Stomach (tissue), 8 donors: ENCODE measurements at regions not wholly inside any gene's neighbourhood (a gene's known extent, or its start where the extent isn't known, plus 50 kb on each side); places are given as distances from the start of the nearest gene placed in this dataset.

Source experiments
- DNase-seq, 2 donors: peaks; one replicate each; pipeline versions ENCODE4 v3.0.0 to v3.0.0-alpha.2; 2013 to 2019
- H3K27ac ChIP-seq, 5 donors: fragments of 200-600 bp in 4 of 5; sonication (generic) in 4 of 5; one replicate each; pipeline ENCODE4 v1.5.1; 2013 to 2019; ENCODE audit warnings: mild to moderate bottlenecking in 1 of 5, moderate library complexity in 1 of 5
- H3K27me3 ChIP-seq, 3 donors: fragments of 200-600 bp; sonication (generic); one replicate each; pipeline ENCODE4 v1.5.1; 2017 to 2019; ENCODE audit warnings: mixed run types in 1 of 3
- H3K36me3 ChIP-seq, 4 donors: fragments of 200-600 bp; sonication (generic); 1 replicate in 3 of 4; 2 replicates in 1 of 4; pipeline ENCODE4 v1.5.1; 2016 to 2019
- H3K4me1 ChIP-seq, 4 donors: fragments of 200-600 bp; sonication (generic); one replicate each; pipeline ENCODE4 v1.5.1; 2016 to 2019
- H3K4me3 ChIP-seq, 4 donors: fragments of 200-600 bp; sonication (generic) in 3 of 4; one replicate each; pipeline ENCODE4 v1.5.1; 2016 to 2019; ENCODE audit warnings: mild to moderate bottlenecking in 1 of 4
- H3K9me3 ChIP-seq, 4 donors: fragments of 200-600 bp; sonication (generic); one replicate each; pipeline ENCODE4 v1.5.1; 2016 to 2019
- CTCF ChIP-seq, 7 experiments: fragments of 450-650 bp in 4 of 7; fragments of 200-600 bp in 3 of 7; sonication (generic) in 3 of 7; IDR thresholded peaks; one replicate each; pipeline ENCODE4 v1.5.1; 2016 to 2019; ENCODE audit warnings: antibody characterized with exemption in 7 of 7, control low read depth in 2 of 7, mild to moderate bottlenecking in 1 of 7
- EP300 ChIP-seq: sonication (generic); formaldehyde crosslinking; IDR thresholded peaks from one replicate; pipeline ENCODE4 v1.6.1; 2017; ENCODE audit warnings: antibody characterized with exemption
- POLR2A ChIP-seq, 4 donors: fragments of 450-650 bp; IDR thresholded peaks; one replicate each; pipeline ENCODE4 v1.6.1; 2016; ENCODE audit warnings: antibody characterized with exemption in 4 of 4, control low read depth in 2 of 4, mild to moderate bottlenecking in 1 of 4, moderate library complexity in 1 of 4
- POLR2AphosphoS5 ChIP-seq, 3 donors: sonication (generic); formaldehyde crosslinking; IDR thresholded peaks; one replicate each; pipeline ENCODE4 v1.6.1; 2016; ENCODE audit warnings: antibody characterized with exemption in 3 of 3
- WGBS, 5 donors: extraction: QIAGEN DNeasy Blood & Tissue Kit in 3 of 5; methylation state at CpG; one replicate each; pipeline versions ENCODE4 v1.1.5 to v1.1.7; 2013 to 2018; 5-methylcytosine and 5-hydroxymethylcytosine counted together
- intact Hi-C: fragments of 100-400 bp; cut with DNase I; formaldehyde crosslinking; loops from one replicate; pipeline ENCODE4 v1.15.1; 2023; ENCODE audit warnings: low total_unique reads
- donor health status: healthy with polysubstance abuse.
- donor health status: Bipolar disorder and iron deficiency.
- donor health status: healthy.

- Histone ChIP-seq H3K4me3 (no peak overlapping the region), H3K9me3 (no peaks in the 10 kb centered on the region), H3K27ac (no peak overlapping the region)
These were observed 160.5 kb upstream of the CCDC54 start for GRCh38 chr3:107216711-107217110.

GRCh38 chr3:107217172-107217571 lies 160.1 kb upstream of the CCDC54 start:
- no peak for TF ChIP-seq EP300
- TF ChIP-seq CTCF (IDR thresholded peaks at IDR 0.05), result no peak
- no peak for TF ChIP-seq POLR2A (IDR thresholded peaks at IDR 0.05)
- no peak for TF ChIP-seq POLR2AphosphoS5 (IDR thresholded peaks at IDR 0.05)
- 83 to 88% (median 86%) methylated on average over 5 of the region's 5 CpGs for WGBS, 5 donors
- intact Hi-C loops, result no loop called here
- no peaks in the 10 kb centered on the region for H3K27me3 ChIP-seq
- no peaks in the 10 kb centered on the region for H3K9me3 ChIP-seq
- H3K4me3 ChIP-seq, result no peak overlapping the region
- DNase-seq, result no peak
- H3K4me1 ChIP-seq, result no peaks in the 10 kb centered on the region
- H3K36me3 ChIP-seq, result no peaks in the 10 kb centered on the region
- H3K27ac ChIP-seq, result no peak overlapping the region

More at GRCh38 chr3:107216711-107217110, 160.5 kb upstream of the CCDC54 start:
- H3K4me1 ChIP-seq, result no peaks in the 10 kb centered on the region
- no peak for DNase-seq
- intact Hi-C loops, result no loop called here
- TF ChIP-seq EP300, result no peak
- no peak for TF ChIP-seq POLR2A (IDR thresholded peaks at IDR 0.05)
- no peak for TF ChIP-seq CTCF (IDR thresholded peaks at IDR 0.05)
- no peak for TF ChIP-seq POLR2AphosphoS5 (IDR thresholded peaks at IDR 0.05)
- H3K36me3 ChIP-seq, result no peaks in the 10 kb centered on the region
- WGBS, 5 donors, result 58 to 78% (median 65%) methylated on average over 2 to 3 of the region's 3 CpGs
- H3K27me3 ChIP-seq, result no peaks in the 10 kb centered on the region

- 78 to 90% (median 83%) methylated on average over 5 of the region's 5 CpGs for WGBS, 5 donors
- no peak overlapping the region for H3K4me3 ChIP-seq
- H3K36me3 ChIP-seq, result no peaks in the 10 kb centered on the region
- intact Hi-C loops, result no loop called here
- no peak for DNase-seq
- no peaks in the 10 kb centered on the region for H3K27me3 ChIP-seq
- TF ChIP-seq POLR2AphosphoS5 (IDR thresholded peaks at IDR 0.05) (no peak), CTCF (IDR thresholded peaks at IDR 0.05) (no peak), POLR2A (IDR thresholded peaks at IDR 0.05) (no peak), EP300 (no peak)
- H3K4me1 ChIP-seq, result no peaks in the 10 kb centered on the region
- H3K27ac ChIP-seq, result no peak overlapping the region
- no peaks in the 10 kb centered on the region for H3K9me3 ChIP-seq
These were observed 158.4 kb upstream of the CCDC54 start for GRCh38 chr3:107218864-107219269.

GRCh38 chr3:107220538-107220937 lies 156.7 kb upstream of the CCDC54 start:
- intact Hi-C loops, result no loop called here
- no peaks in the 10 kb centered on the region for H3K27me3 ChIP-seq
- H3K36me3 ChIP-seq, result no peaks in the 10 kb centered on the region
- no peaks in the 10 kb centered on the region for H3K9me3 ChIP-seq
- no peak overlapping the region for H3K27ac ChIP-seq
- DNase-seq, result no peak
- TF ChIP-seq POLR2A (IDR thresholded peaks at IDR 0.05) (no peak), EP300 (no peak), CTCF (IDR thresholded peaks at IDR 0.05) (no peak), POLR2AphosphoS5 (IDR thresholded peaks at IDR 0.05) (no peak)
- no peaks in the 10 kb centered on the region for H3K4me1 ChIP-seq
- H3K4me3 ChIP-seq, result no peak overlapping the region
- 87 to 100% (median 95%) methylated on average over 1 of the region's 1 CpG for WGBS, 5 donors
